ENCODE measurements at regions not wholly inside any gene's neighbourhood (a gene's known extent, or its start where the extent isn't known, plus 50 kb on each side); places are given as distances from the start of the nearest gene placed in this dataset.

GRCh38 chr3:104178680-104179079 lies 1188.0 kb upstream of the ALCAM start:
- TF ChIP-seq GATA2 (IDR thresholded peaks at IDR 0.05; ENCODE audit: low read depth, low read length), result no peak
- TF ChIP-seq GATA3 (IDR thresholded peaks at IDR 0.05; ENCODE audit: low read depth, low read length), result no peak

DNA sequence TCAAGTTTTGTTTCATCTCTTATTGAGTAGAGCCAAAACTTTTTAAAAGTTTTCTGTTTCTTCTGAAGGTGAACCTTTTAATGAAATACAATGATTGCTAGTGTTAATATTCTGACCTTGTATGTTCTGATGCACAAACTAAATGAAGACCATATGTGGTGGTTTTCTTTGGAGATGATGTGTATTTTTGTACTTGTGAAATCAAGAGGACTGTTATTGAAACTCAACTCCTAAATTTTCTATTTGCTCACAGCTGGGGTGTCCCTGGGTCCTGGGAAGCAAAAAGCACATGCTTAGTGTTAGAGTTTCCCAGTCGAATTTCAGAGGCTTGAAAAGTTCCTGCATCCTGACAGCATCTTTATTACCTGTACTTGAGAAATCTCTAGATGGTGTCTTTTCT lies 1185.8 kb upstream of the ALCAM start:
- TF ChIP-seq GATA2 (IDR thresholded peaks at IDR 0.05; ENCODE audit: low read depth, low read length), result no peak

- TF ChIP-seq GATA3 (IDR thresholded peaks at IDR 0.05; ENCODE audit: low read depth, low read length) (no peak), GATA2 (IDR thresholded peaks at IDR 0.05; ENCODE audit: low read depth, low read length) (no peak)
Observed at GRCh38 chr3:104190681-104191080, 1176.0 kb upstream of the ALCAM start.

DNA sequence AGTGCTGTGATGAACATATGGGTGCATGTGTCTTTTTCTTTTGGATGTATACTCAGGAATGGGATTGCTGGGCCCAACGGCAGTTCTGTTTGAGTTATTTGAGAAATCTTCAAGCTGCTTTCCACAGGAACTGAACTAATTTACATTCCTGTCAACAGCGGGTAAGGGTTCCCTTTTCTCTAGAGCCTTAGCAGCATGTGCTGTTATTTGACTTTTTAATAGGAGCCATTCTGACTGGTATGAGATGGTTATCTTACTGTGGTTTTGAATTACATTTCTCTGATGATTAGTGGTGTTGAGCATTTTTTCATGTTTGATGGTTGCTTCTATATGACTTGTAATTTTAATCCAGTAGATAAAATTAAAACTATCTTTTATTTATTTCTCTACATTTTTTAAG lies 1168.6 kb upstream of the ALCAM start:
- TF ChIP-seq GATA2 (IDR thresholded peaks at IDR 0.05; ENCODE audit: low read depth, low read length) (no peak), GATA3 (IDR thresholded peaks at IDR 0.05; ENCODE audit: low read depth, low read length) (no peak)

DNA sequence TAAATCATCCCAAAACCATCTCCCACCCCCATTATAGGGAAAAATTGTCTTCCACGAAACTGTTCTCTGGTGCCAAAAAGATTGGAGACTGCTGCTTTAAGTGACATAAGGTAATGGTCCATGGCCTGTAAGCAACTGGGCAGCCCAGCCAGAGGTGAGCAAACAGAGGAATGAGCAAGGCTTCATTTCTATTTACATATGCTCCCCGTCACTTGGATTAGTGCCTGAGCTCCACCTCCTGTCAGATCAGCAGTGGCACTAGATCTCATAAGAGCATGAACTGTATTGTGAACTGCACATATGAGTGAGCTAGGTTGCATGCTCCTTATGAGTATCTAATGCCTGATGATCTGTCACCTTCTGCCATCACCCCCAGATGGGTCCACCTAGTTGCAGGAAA lies 1159.8 kb upstream of the ALCAM start:
- TF ChIP-seq GATA2 (IDR thresholded peaks at IDR 0.05; ENCODE audit: low read depth, low read length) (no peak), GATA3 (IDR thresholded peaks at IDR 0.05; ENCODE audit: low read depth, low read length) (no peak)

DNA sequence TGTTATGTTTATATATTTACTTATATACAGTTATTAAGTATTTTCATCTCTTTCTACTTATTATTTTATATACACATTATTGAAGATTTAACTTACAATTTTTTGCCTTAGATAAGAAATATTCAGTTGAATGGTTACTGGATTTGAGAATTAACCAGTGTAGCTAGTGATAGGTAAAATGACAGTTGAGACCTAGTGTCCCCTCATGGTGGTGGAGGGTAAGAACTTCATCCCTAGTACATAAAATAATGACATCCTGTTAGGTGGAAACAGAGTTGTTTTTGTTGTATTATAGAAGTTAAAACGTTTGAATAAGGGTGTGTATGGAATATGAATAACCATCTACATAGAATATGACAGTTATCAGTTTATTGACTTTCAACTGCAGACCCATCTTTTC lies 1152.4 kb upstream of the ALCAM start:
- TF ChIP-seq GATA2 (IDR thresholded peaks at IDR 0.05; ENCODE audit: low read depth, low read length) (no peak), GATA3 (IDR thresholded peaks at IDR 0.05; ENCODE audit: low read depth, low read length) (no peak)

DNA sequence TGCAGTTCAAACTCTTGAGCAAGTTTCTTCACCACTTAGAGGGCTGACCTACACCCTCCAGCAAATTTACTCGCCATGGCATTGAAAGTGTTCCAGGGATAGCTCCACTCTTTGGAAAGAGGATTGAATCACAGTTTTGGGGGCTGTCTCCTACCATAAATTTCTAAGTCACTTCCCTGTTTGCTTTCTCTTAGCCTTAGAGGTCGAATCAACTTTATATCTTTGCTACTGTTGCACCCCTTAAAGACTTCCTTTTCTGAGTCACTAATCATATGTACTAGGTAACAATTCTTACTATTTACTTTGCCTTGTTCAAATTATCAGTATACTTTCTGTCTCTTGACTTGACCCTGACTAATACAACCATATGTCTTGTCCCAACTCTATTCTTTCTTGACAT lies 1151.8 kb upstream of the ALCAM start:
- TF ChIP-seq GATA2 (IDR thresholded peaks at IDR 0.05; ENCODE audit: low read depth, low read length) (no peak), GATA3 (IDR thresholded peaks at IDR 0.05; ENCODE audit: low read depth, low read length) (no peak)

DNA sequence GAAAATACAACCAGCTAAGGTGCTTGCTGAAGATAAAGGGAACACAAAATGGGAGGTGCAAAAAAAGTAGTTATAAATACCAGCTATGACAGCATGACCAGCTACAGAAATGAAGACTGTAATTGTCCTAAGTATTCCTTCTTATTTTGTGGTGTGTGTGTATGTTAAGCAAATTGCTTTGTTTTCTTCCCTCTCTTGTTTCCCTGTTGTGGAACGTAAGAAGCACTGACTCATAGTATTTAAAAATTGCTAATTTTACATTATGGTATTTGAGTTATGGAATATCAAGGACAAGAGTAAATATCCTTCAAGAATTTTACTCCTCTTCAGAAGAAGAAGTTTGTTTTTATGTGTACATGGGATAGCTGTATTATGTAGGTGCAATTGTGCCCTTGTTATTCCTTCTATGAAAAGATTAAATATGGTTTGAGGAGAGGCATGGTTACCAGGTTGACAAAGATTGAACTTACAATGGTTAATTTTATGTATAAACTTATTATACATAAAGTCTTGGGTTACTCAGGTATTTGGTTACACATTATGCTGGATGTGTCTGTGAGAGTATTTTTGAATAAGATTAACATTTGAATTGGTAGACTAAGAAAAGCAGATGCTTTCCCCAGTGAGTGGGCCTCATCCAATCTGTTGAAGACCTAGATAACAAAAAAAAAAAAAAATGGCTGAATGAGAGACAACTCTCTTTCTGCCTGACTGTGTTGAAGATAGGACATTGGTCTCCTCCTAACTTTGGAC lies 1132.1 kb upstream of the ALCAM start:
- no peak for TF ChIP-seq GATA2 (IDR thresholded peaks at IDR 0.05; ENCODE audit: low read depth, low read length)
- TF ChIP-seq GATA3 (IDR thresholded peaks at IDR 0.05; ENCODE audit: low read depth, low read length), result no peak

- no peak for TF ChIP-seq GATA2 (IDR thresholded peaks at IDR 0.05; ENCODE audit: low read depth, low read length)
- TF ChIP-seq GATA3 (IDR thresholded peaks at IDR 0.05; ENCODE audit: low read depth, low read length), result no peak
Observed at GRCh38 chr3:104244680-104245220, 1122.0 kb upstream of the ALCAM start.

GRCh38 chr3:104245261-104245660 lies 1121.4 kb upstream of the ALCAM start:
- no peak for TF ChIP-seq GATA3 (IDR thresholded peaks at IDR 0.05; ENCODE audit: low read depth, low read length)
- TF ChIP-seq GATA2 (IDR thresholded peaks at IDR 0.05; ENCODE audit: low read depth, low read length), result no peak

- no peak for TF ChIP-seq GATA2 (IDR thresholded peaks at IDR 0.05; ENCODE audit: low read depth, low read length)
- no peak for TF ChIP-seq GATA3 (IDR thresholded peaks at IDR 0.05; ENCODE audit: low read depth, low read length)
Observed at GRCh38 chr3:104245981-104246380, 1120.7 kb upstream of the ALCAM start.

DNA sequence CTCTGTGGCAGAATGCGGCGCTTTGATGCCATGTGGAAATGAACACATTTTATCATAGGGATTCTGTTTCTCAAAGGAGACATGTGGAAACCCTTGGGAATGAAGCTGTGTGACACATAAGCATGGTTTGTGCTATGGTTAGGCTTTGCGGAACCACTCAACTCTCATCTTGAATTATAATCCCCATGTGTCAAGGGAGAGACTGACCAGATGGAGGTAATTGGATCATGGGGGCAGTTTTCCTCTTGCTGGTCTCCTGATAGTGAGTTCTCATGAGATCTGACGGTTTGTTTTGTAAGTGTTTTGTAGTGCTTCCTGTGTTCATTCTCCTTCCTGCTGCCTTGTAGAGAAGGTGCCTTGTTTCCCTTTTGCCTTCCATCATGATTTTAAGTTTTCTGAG lies 1109.2 kb upstream of the ALCAM start:
- no peak for TF ChIP-seq GATA2 (IDR thresholded peaks at IDR 0.05; ENCODE audit: low read depth, low read length)
- no peak for TF ChIP-seq GATA3 (IDR thresholded peaks at IDR 0.05; ENCODE audit: low read depth, low read length)

- TF ChIP-seq GATA3 (IDR thresholded peaks at IDR 0.05; ENCODE audit: low read depth, low read length) (no peak), GATA2 (IDR thresholded peaks at IDR 0.05; ENCODE audit: low read depth, low read length) (no peak)
Observed at GRCh38 chr3:104263477-104263876, 1103.2 kb upstream of the ALCAM start.

DNA sequence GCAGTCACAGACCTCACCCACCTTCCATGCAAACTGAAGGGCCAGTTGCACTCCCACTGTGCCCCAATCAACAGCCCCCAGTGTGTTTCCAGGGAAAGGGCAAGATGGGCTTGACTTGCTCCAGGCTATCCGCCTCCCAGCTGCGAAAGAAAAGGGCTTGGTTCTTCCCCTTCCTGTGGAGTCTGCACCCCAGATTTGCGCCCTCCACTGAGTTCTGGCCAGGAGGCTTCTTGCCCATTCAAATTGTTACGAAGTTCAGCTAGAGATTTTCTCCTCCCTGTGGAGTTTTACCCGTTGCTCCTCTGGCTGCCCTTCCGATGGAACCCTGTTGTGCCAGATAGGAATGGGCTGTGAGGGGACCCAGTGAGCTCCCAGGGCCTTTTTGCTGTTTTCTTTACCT lies 1096.9 kb upstream of the ALCAM start:
- TF ChIP-seq GATA3 (IDR thresholded peaks at IDR 0.05; ENCODE audit: low read depth, low read length) (no peak), GATA2 (IDR thresholded peaks at IDR 0.05; ENCODE audit: low read depth, low read length) (no peak)

GRCh38 chr3:104273046-104273649 lies 1093.6 kb upstream of the ALCAM start:
- TF ChIP-seq GATA2 (IDR thresholded peaks at IDR 0.05; ENCODE audit: low read depth, low read length), result no peak
